IMR-90 (cell line): ENCODE measurements at regions not wholly inside any gene's neighbourhood (a gene's known extent, or its start where the extent isn't known, plus 50 kb on each side); places are given as distances from the start of the nearest gene placed in this dataset.

Experiments
- ATAC-seq: fragments of 200-7000 bp; cut with Tn5 transposase; 2 replicates; pipeline ENCODE4 v1.9.1; 2020; ENCODE audit warnings: low read depth, mild to moderate bottlenecking, moderate library complexity
- BruUV-seq: library from RNA; stranded (reverse); fragments of 400-500 nt; replicated peaks from 2 replicates; lab custom pipeline; 2021; lab: Mats Ljungman, UMichigan
- CTCF ChIA-PET: fragments of 300-600 bp; formaldehyde crosslinking; extraction: SDS; loops from one replicate; lab custom pipeline; 2021; ENCODE audit warnings: antibody characterized with exemption; lab: Yijun Ruan, JAX
- POLR2A ChIA-PET: fragments of 300-600 bp; sonication (Branson Sonifier 250); formaldehyde crosslinking; loops from one replicate; lab custom pipeline; 2022; ENCODE audit warnings: antibody characterized with exemption; ENCODE audit not compliant: unreplicated experiment; lab: Charles Lee
- DNase-seq: peaks from one replicate; pipeline ENCODE4 v3.0.0; 2013
- H2AFZ ChIP-seq: replicated peaks from 2 replicates; pipeline ENCODE3; 2013; ENCODE audit warnings: low read length, mild to moderate bottlenecking; ENCODE audit not compliant: poor library complexity
- H2AK5ac ChIP-seq: 2 replicates; pipeline ENCODE4 v1.6.1; 2013; ENCODE audit warnings: low read depth, low read length, inconsistent platforms
- H2AK9ac ChIP-seq: replicated peaks from 2 replicates; pipeline ENCODE3; 2013; ENCODE audit warnings: mild to moderate bottlenecking, low read depth, low read length, moderate library complexity; ENCODE audit not compliant: poor library complexity
- H2BK120ac ChIP-seq: 2 replicates; pipeline ENCODE4 v1.6.1; 2013; ENCODE audit warnings: low read depth, low read length, inconsistent platforms
- H2BK15ac ChIP-seq: 3 replicates; pipeline ENCODE4 v1.6.1; 2013; ENCODE audit warnings: low read depth, low read length, inconsistent platforms
- H2BK20ac ChIP-seq: 2 replicates; pipeline ENCODE4 v1.6.1; 2013; ENCODE audit warnings: low read depth, mild to moderate bottlenecking, inconsistent platforms, low read length, moderate library complexity
- H2BK5ac ChIP-seq: 2 replicates; pipeline ENCODE4 v1.6.1; 2013; ENCODE audit warnings: mild to moderate bottlenecking, low read depth, low read length, inconsistent platforms; ENCODE audit not compliant: poor library complexity, severe bottlenecking
- H3K14ac ChIP-seq: replicated peaks from 2 replicates; pipeline ENCODE4 v1.6.1; 2013; ENCODE audit warnings: low read depth, low read length, inconsistent platforms
- H3K18ac ChIP-seq: 2 replicates; pipeline ENCODE4 v1.6.1; 2013; ENCODE audit warnings: low read depth, low read length, control low read depth
- H3K23ac ChIP-seq: 2 replicates; pipeline ENCODE4 v1.6.1; 2013; ENCODE audit warnings: low read depth, low read length, inconsistent platforms
- H3K27ac ChIP-seq: 2 replicates; pipeline ENCODE4 v1.5.1; 2013; ENCODE audit warnings: mild to moderate bottlenecking, control low read depth, low read length; ENCODE audit not compliant: insufficient read depth
- H3K27me3 ChIP-seq: 2 replicates; pipeline ENCODE4 v1.6.1; 2013; ENCODE audit warnings: low read length; ENCODE audit not compliant: control insufficient read depth, insufficient read depth
- H3K36me3 ChIP-seq: 2 replicates; pipeline ENCODE4 v1.6.1; 2013; ENCODE audit warnings: low read length, mixed read lengths; ENCODE audit not compliant: control insufficient read depth, insufficient read depth
- H3K4ac ChIP-seq: 2 replicates; pipeline ENCODE4 v1.6.1; 2013; ENCODE audit warnings: low read depth, low read length, inconsistent platforms
- H3K4me1 ChIP-seq: 2 replicates; pipeline ENCODE4 v1.6.1; 2013; ENCODE audit warnings: low read length, mixed read lengths; ENCODE audit not compliant: control insufficient read depth, insufficient read depth
- H3K4me2 ChIP-seq: 2 replicates; pipeline ENCODE4 v1.6.1; 2013; ENCODE audit warnings: low read depth, mild to moderate bottlenecking, control low read depth, low read length, moderate library complexity
- H3K4me3 ChIP-seq: 2 replicates; pipeline ENCODE4 v1.5.1; 2013; ENCODE audit warnings: low read depth, mild to moderate bottlenecking, control low read depth, low read length, moderate library complexity; ENCODE audit not compliant: insufficient read depth
- H3K56ac ChIP-seq: 2 replicates; pipeline ENCODE4 v1.6.1; 2013; ENCODE audit warnings: low read length, inconsistent platforms; ENCODE audit not compliant: insufficient read depth; ENCODE audit errors: extremely low read depth
- H3K79me1 ChIP-seq, 2 experiments: 2 replicates each; pipeline ENCODE4 v1.6.1; 2013; ENCODE audit warnings: low read length in 2 of 2, inconsistent platforms in 1 of 2, low read depth in 1 of 2
- H3K9ac ChIP-seq: 2 replicates; pipeline ENCODE4 v1.6.1; 2013; ENCODE audit warnings: low read depth, low read length, control low read depth
- H3K9me1 ChIP-seq: 2 replicates; pipeline ENCODE4 v1.6.1; 2013; ENCODE audit warnings: low read length, inconsistent platforms; ENCODE audit not compliant: insufficient read depth
- H3K9me3 ChIP-seq: 2 replicates; pipeline ENCODE4 v1.6.1; 2013; ENCODE audit warnings: low read length; ENCODE audit not compliant: control insufficient read depth, insufficient read depth
- H4K20me1 ChIP-seq: 2 replicates; pipeline ENCODE4 v1.6.1; 2013; ENCODE audit warnings: low read length, inconsistent platforms; ENCODE audit not compliant: insufficient read depth
- H4K5ac ChIP-seq: 2 replicates; pipeline ENCODE4 v1.6.1; 2013; ENCODE audit warnings: mild to moderate bottlenecking, low read depth, low read length, control low read depth
- H4K8ac ChIP-seq, 2 experiments: 2 replicates each; pipeline ENCODE4 v1.6.1; 2013; ENCODE audit warnings: low read depth in 2 of 2, low read length in 2 of 2, control low read depth in 1 of 2, inconsistent platforms in 1 of 2
- H4K91ac ChIP-seq: 2 replicates; pipeline ENCODE4 v1.6.1; 2013; ENCODE audit warnings: low read depth, low read length, inconsistent platforms; ENCODE audit not compliant: insufficient read depth
- BHLHE40 ChIP-seq: fragments of 150-350 bp; IDR thresholded peaks from 2 replicates; pipeline ENCODE4 v1.6.1; 2016; ENCODE audit warnings: mild to moderate bottlenecking, low read depth, low read length
- MAFK ChIP-seq: IDR thresholded peaks from 2 replicates; pipeline ENCODE4 v1.6.1; 2012; ENCODE audit warnings: low read depth, low read length, improper control_type of control experiment
- MAZ ChIP-seq: IDR thresholded peaks from 2 replicates; pipeline ENCODE4 v1.6.1; 2012; ENCODE audit warnings: low read depth, mild to moderate bottlenecking, low read length, improper control_type of control experiment, moderate library complexity, borderline replicate concordance
- MXI1 ChIP-seq: IDR thresholded peaks from 2 replicates; pipeline ENCODE4 v1.6.1; 2012; ENCODE audit warnings: low read depth, mild to moderate bottlenecking, low read length, moderate library complexity, borderline replicate concordance
- NFE2L2 ChIP-seq: fragments of 150-350 bp; IDR thresholded peaks from 2 replicates; pipeline ENCODE4 v1.6.1; 2016; ENCODE audit warnings: low read depth, mild to moderate bottlenecking, low read length
- POLR2A ChIP-seq: IDR thresholded peaks from 2 replicates; pipeline ENCODE4 v1.6.1; 2012; ENCODE audit warnings: mild to moderate bottlenecking, low read depth, low read length
- RAD21 ChIP-seq: IDR thresholded peaks from 2 replicates; pipeline ENCODE4 v1.6.1; 2012; ENCODE audit warnings: low read length, improper control_type of control experiment
- RCOR1 ChIP-seq: IDR thresholded peaks from 2 replicates; pipeline ENCODE4 v1.6.1; 2012; ENCODE audit warnings: mild to moderate bottlenecking, low read length, improper control_type of control experiment; ENCODE audit not compliant: insufficient replicate concordance
- RFX5 ChIP-seq: IDR thresholded peaks from 2 replicates; pipeline ENCODE4 v1.8.0; 2012; ENCODE audit warnings: low read depth, mild to moderate bottlenecking, low read length, moderate library complexity
- USF2 ChIP-seq: fragments of 150-350 bp; IDR thresholded peaks from 2 replicates; pipeline ENCODE4 v1.6.1; 2017; ENCODE audit warnings: mild to moderate bottlenecking, antibody characterized with exemption, low read length, low read depth
- WGBS, 2 experiments: methylation state at CpG; one replicate each; pipeline versions ENCODE4 v1.1.5 to v1.1.7; 2013; ENCODE audit warnings: missing lambda C conversion rate in 2 of 2; ENCODE audit not compliant: insufficient read length in 1 of 2; ENCODE audit errors: extremely low coverage in 2 of 2; 5-methylcytosine and 5-hydroxymethylcytosine counted together
- dilution Hi-C: fragments of 300-500 bp; cut with HindIII; formaldehyde crosslinking; loops from one replicate; pipeline ENCODE4 v1.14.3; 2018; ENCODE audit warnings: low sequenced_read_pairs; ENCODE audit not compliant: unreplicated experiment
- in situ Hi-C: fragments of 300-500 bp; cut with MboI; formaldehyde crosslinking; loops from 3 replicates; pipeline ENCODE4 v1.14.3; 2019; ENCODE audit warnings: low sequenced_read_pairs, inconsistent platforms, mixed read lengths
- intact Hi-C: fragments of 100-400 bp; cut with micrococcal nuclease; formaldehyde crosslinking; loops from 2 replicates; pipeline ENCODE4 v1.10.0; 2022

GRCh38 chr2:147025646-147026585 lies 818.9 kb upstream of the ACVR2A start:
- Histone ChIP-seq H3K79me1 (no peaks in the 10 kb centered on the region), H4K8ac (no peak overlapping the region), H2AFZ (no peak overlapping the region), H3K9me3 (peaks cover 12% of the 10 kb centered on the region), H4K5ac (no peak overlapping the region; the same call in 1 of the 2 replicates), H3K18ac (no peak overlapping the region; the same call in 1 of the 2 replicates), H2BK20ac (no peak overlapping the region), H4K91ac (no peak overlapping the region; the same call in 1 of the 2 replicates), H3K4me1 (peaks cover 11% of the 10 kb centered on the region; the same call in 1 of the 2 replicates), H2BK120ac (no peak overlapping the region), H3K9ac (no peak overlapping the region), H3K4me2 (peak overlapping the region; percentile 50; the same call in 1 of the 2 replicates), H3K27ac (peak overlapping the region; percentile 77; the same call in 1 of the 2 replicates), H2BK15ac (no peak overlapping the region), H3K23ac (no peak overlapping the region), H3K4me3 (no peak overlapping the region), H2AK5ac (no peak overlapping the region), H2AK9ac (no peak overlapping the region), H4K20me1 (no peaks in the 10 kb centered on the region), H3K9me1 (no peaks in the 10 kb centered on the region), H3K36me3 (no peaks in the 10 kb centered on the region), H3K14ac (no peak overlapping the region), H3K4ac (no peak overlapping the region), H3K56ac (no peak overlapping the region), H2BK5ac (no peak overlapping the region), H3K27me3 (no peaks in the 10 kb centered on the region; the same call in 1 of the 2 replicates)
- ATAC-seq (peak; percentile 12), DNase-seq (no peak)
- no peak for TF ChIP-seq RFX5
- TF ChIP-seq POLR2A: no peak
- no peak for TF ChIP-seq NFE2L2
- TF ChIP-seq MXI1: no peak
- no peak for TF ChIP-seq RCOR1
- TF ChIP-seq USF2: no peak
- no peak for TF ChIP-seq RAD21
- no peak for TF ChIP-seq BHLHE40
- no peak for TF ChIP-seq MAFK
- no peak for TF ChIP-seq MAZ
- in situ Hi-C loops (no loop called here), dilution Hi-C loops (no loop called here), intact Hi-C loops (loop anchor here (2.0 to 5.0 kb wide), 2 partner anchors 43 to 84 kb away; no protein-coding TSS in a partner anchor)
- POLR2A ChIA-PET: no interaction called here
- BruUV-seq: no TSS peak
- CTCF ChIA-PET: no interaction called here
- no CpG with 5 or more reads among the region's 1 CpG for WGBS, 2 experiments
